ENCODE measurements at regions not wholly inside any gene's neighbourhood (a gene's known extent, or its start where the extent isn't known, plus 50 kb on each side); places are given as distances from the start of the nearest gene placed in this dataset.
"Not testable (repeated sequence)": the region's sequence is repeated elsewhere in the genome, so short reads cannot be mapped to it uniquely, and the experiment has no call there.

DNA sequence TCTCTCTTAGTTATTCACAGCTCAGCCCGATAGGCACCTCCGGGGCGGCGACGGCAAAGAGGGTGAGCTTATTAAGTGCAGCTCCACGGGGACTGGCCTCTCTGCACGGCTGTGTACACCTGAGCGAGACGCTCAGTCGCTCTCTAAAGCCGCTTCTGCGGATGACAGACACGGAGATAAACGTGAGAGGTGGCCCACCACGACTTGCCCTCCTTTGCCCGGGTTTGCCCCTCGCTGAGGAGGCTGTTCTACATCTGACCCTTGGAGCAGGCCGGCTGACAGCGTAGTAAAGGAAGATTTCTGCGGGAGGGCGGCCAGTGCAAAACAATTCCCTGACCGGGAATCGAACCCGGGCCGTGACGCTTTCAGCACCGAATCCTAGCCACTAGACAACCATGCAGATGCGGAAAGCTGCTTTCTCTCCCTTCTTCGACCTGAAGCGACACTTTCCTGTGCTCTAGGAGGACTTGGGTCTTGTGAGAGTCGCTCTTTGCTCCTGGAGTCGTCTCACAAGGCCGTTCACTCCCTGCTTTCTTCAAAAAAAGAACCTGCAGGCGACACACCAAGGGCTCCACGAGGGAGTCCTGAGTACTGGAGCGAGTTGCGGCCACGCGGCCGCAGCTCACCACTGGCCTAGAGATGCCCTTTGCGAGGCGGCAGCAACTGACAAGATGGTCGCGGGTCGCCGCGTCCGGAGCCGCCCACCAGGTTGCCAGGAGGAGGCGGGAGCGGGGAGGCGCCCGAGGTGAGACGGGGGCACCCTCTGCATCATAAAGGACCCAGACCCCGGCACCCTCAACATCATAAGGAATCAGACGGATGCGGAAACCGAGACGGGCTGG is 119.9 kb downstream of the PPIAL4A start:
- not testable (repeated sequence) for H3K4me3 ChIP-seq (ENCODE audit: low read depth, low read length); H3K36me3 ChIP-seq (ENCODE audit: control insufficient read depth, insufficient read depth, low read length); DNase-seq (ENCODE audit: low read depth)
- H3K27me3 ChIP-seq (ENCODE audit: control insufficient read depth, insufficient read depth, low read length): peaks cover 18% of the 10 kb centered on the region

DNA sequence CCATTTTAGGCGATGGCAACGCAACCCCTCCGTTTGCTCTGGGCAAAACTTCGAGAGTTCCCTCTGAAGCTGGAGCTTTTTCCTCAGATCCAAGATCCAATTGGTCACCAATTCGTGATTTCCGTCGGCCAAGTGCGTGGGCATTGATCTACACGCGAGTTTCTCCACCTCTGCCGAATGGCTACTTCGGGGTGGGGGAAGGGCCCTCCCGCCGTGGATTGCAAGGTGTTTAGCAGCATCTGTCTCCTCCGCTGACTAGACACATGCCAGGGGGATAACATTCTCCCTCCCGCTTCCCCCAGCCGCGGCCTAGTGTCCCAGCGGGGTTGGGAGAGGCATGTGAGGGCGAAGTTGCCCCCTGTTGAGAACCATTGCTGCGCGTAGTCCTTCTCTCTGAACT is 120.6 kb downstream of the PPIAL4A start:
- H3K27me3 ChIP-seq (ENCODE audit: control insufficient read depth, insufficient read depth, low read length): peaks cover 18% of the 10 kb centered on the region
- H3K4me3 ChIP-seq (ENCODE audit: low read depth, low read length); DNase-seq (ENCODE audit: low read depth); H3K36me3 ChIP-seq (ENCODE audit: control insufficient read depth, insufficient read depth, low read length): not testable (repeated sequence)

DNA sequence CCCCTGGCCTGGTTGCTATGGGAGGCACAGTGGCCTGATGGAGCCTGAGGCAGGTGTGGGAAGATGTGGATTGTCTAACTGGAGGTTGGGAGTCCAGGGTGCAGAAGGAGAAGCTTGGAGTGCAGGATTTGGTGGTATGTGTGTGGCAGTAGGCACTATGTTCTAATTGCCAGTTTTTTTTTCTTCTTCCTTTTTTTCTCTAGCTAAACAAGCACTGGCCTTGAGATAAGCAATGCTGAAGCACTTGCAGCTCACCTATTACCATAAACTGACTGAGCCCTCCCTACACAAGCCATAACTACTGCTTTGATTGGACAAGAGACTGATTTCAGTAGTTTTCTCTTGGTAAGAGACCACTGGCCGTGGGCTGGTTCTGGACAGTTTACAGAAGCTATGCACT is 123.6 kb downstream of the PPIAL4A start:
- not testable (repeated sequence) for DNase-seq (ENCODE audit: low read depth); H3K4me3 ChIP-seq (ENCODE audit: low read depth, low read length); H3K36me3 ChIP-seq (ENCODE audit: control insufficient read depth, insufficient read depth, low read length)
- peaks cover 15% of the 10 kb centered on the region for H3K27me3 ChIP-seq (ENCODE audit: control insufficient read depth, insufficient read depth, low read length)

DNA sequence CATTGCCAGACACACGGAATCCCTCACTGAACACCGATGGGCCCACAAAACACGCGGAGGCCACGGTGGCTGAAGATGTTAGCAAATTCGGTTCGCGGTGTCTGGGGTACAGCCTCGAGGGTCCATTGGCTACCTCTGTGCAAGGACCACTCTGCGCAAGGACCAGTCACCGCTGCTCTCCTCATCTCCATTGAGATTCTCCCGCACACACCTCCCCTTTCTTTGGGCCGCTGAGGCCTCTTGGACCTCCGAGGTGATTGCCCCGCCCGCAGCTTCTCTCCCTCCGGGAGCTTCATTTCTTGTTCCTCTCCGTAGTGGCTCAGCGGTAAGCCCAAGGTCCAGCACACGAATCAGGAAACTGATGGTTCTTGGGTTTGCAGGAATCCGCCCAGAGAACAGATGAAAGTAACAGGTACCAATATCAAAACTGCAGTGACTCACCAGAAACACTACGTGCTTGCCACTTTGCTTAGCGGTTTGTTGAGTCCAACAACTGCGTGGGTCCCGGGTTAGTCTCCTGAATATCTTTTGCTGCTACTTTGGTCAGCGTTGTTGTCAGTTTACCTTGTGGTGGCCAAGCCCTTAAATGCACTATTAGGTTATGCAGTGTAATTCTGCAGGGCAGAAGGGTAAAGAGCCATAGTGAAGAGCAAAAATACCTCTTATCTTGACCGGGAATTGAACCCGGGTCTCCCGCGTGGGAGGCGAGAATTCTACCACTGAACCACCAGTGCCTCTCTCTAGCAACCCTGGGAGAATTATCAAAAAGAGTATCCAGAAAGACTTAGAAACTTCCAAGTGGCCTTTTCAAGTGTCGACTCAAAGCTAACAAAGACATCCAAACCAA is 126.8 kb downstream of the PPIAL4A start:
- not testable (repeated sequence) for H3K36me3 ChIP-seq (ENCODE audit: control insufficient read depth, insufficient read depth, low read length); H3K4me3 ChIP-seq (ENCODE audit: low read depth, low read length); H3K27me3 ChIP-seq (ENCODE audit: control insufficient read depth, insufficient read depth, low read length); DNase-seq (ENCODE audit: low read depth)

DNA sequence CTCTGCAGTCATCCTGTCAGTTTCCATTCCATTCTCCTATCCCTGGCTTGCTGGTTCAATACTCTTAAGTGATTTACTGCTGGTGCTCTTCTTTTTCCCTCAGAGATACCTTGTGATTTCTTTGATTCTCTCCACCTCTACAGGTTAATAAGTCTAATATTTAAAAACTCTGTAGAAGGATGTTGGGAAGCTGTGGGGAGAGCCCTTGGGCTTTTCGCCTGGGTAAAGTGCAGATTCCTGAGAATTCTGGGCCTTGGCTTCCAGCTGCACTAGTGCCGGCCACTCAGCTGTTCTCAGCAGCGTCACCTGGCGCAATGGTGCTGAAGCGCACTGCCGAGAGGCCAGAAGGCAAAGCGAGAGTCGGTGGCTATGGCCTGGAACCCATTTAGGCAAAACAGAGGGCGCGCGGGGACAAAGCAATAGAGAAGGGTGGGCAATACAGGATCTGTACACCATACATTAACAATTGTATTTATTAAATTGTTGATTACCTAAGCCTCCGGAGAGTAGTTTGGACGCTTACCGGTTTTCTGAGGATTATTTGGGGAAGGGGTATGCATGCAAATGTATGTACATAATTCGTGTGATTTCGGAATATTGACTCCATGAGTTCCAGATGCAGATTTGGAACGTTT is 130.3 kb downstream of the PPIAL4A start:
- H3K27me3 ChIP-seq (ENCODE audit: control insufficient read depth, insufficient read depth, low read length); H3K4me3 ChIP-seq (ENCODE audit: low read depth, low read length); H3K36me3 ChIP-seq (ENCODE audit: control insufficient read depth, insufficient read depth, low read length); DNase-seq (ENCODE audit: low read depth): not testable (repeated sequence)
- TF ChIP-seq, protein P1, sequence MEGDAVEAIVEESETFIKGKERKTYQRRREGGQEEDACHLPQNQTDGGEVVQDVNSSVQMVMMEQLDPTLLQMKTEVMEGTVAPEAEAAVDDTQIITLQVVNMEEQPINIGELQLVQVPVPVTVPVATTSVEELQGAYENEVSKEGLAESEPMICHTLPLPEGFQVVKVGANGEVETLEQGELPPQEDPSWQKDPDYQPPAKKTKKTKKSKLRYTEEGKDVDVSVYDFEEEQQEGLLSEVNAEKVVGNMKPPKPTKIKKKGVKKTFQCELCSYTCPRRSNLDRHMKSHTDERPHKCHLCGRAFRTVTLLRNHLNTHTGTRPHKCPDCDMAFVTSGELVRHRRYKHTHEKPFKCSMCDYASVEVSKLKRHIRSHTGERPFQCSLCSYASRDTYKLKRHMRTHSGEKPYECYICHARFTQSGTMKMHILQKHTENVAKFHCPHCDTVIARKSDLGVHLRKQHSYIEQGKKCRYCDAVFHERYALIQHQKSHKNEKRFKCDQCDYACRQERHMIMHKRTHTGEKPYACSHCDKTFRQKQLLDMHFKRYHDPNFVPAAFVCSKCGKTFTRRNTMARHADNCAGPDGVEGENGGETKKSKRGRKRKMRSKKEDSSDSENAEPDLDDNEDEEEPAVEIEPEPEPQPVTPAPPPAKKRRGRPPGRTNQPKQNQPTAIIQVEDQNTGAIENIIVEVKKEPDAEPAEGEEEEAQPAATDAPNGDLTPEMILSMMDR (IDR thresholded peaks at IDR 0.05; ENCODE audit: insufficient read depth, low read length, poor library complexity, severe bottlenecking): peak; percentile 28

DNA sequence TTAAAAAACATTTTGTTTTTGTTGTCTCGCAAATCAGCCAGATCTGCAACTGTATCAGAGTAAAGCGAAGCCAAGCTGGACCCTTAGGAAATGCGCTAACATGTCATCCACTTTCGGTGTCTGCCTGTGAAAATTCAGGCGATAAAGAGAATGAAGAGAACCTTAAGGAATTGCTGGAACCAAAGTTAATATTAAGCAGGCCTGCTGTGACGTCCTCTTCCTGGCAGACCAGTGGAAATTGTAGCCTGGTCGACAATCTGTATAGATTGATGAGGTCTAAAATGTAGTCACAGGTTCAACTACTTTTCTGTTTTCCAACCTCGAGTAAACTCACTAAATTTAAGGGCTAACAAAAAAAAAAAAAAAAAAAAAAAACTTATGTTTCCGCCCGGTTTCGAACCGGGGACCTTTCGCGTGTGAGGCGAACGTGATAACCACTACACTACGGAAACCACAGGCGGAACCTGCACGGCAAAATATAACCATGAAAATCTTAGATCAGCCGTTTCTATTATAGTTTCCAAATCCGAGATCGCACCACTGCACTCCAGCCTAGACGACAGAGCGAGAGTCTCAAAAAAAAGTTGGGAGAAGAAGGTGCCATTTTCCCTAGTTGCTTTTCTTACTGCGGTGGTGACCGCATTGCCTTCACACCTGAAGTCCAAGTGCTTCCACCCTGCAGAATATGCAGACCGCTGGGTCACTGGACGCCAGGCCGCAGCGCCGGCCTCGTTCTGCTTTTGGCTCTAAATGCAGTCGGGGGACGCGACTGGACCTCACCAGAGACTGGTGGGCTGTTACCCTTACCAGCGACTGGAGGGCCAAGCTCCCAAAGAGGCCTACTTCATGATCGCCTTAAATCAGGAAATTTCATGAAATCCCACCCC is 131.0 kb downstream of the PPIAL4A start:
- not testable (repeated sequence) for DNase-seq (ENCODE audit: low read depth); H3K27me3 ChIP-seq (ENCODE audit: control insufficient read depth, insufficient read depth, low read length)
- peak overlapping the region; percentile 27 for H3K4me3 ChIP-seq (ENCODE audit: low read depth, low read length)

DNA sequence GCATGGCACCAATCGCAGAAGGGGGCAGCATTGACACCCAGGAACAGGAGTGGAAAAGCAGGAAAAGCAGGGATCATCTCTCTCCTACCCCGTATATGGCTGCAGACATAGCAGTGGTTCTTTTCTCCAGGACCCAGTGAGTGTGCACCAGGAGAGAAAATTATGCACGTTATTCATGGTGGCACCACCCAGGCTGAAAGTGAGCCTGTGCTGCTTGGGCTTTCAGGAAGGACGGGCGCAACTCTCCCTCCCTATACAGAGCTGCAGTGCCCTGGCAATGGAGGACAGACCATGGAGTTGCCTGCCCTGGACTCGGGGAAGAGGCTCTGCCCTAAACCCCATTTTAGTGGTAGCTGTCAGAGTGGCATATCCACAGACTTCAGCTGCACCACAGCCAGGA is 132.1 kb downstream of the PPIAL4A start:
- H3K27me3 ChIP-seq (ENCODE audit: control insufficient read depth, insufficient read depth, low read length); H3K36me3 ChIP-seq (ENCODE audit: control insufficient read depth, insufficient read depth, low read length); DNase-seq (ENCODE audit: low read depth); H3K4me3 ChIP-seq (ENCODE audit: low read depth, low read length): not testable (repeated sequence)

More for the DNA sequence above, 131.0 kb downstream of the PPIAL4A start:
- not testable (repeated sequence) for H3K36me3 ChIP-seq (ENCODE audit: control insufficient read depth, insufficient read depth, low read length)

DNA sequence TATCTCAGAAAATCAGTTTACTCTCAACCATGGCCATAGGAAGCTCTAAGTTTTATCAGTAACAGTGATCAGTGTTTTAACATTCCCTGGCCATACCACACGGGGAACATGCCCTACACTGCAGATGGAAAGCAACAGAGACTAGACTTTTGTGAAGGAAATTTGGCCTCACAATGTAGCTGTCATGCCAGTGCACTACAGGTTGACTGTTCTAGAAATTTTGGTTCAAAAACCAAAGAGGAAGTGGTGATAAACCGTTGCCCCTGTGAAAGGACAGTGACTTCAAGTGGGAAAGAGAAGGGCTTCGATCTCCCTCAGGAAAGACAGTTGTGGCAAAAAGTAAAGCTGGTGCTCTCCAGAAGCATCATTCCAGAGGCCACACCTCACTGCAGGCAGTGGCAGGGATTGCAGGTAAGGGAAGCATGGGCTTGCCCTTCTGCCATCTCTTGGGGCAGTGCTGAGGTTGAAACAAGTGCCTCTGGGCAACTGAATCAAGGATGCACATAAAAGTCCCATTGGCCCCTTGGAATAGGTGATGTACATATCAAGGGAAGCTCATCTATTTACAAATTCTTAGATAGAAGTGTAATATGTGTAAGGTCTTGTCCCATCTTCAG is 143.4 kb downstream of the PPIAL4A start:
- H3K4me3 ChIP-seq (ENCODE audit: low read depth, low read length); H3K27me3 ChIP-seq (ENCODE audit: control insufficient read depth, insufficient read depth, low read length); H3K36me3 ChIP-seq (ENCODE audit: control insufficient read depth, insufficient read depth, low read length); DNase-seq (ENCODE audit: low read depth): not testable (repeated sequence)

DNA sequence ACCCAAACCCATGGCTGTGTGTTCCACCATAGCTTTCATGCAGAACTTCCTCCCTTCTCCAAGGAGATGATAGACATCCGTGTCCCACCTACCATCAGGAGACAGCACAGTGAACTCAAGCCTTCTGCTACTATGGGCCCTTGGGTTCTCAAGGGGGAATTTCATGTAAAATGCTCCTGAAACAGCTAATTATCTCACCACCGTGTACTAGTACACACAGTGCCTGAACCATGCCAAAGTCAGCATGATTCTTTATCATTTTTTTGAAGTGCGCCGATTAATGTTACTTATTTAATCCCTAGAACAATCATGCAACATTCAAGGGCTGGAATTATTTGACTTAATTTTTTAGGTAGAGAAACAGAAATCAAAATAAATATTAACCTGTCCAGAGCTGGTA is 147.2 kb downstream of the PPIAL4A start:
- H3K4me3 ChIP-seq (ENCODE audit: low read depth, low read length); H3K27me3 ChIP-seq (ENCODE audit: control insufficient read depth, insufficient read depth, low read length); H3K36me3 ChIP-seq (ENCODE audit: control insufficient read depth, insufficient read depth, low read length); DNase-seq (ENCODE audit: low read depth): not testable (repeated sequence)

DNA sequence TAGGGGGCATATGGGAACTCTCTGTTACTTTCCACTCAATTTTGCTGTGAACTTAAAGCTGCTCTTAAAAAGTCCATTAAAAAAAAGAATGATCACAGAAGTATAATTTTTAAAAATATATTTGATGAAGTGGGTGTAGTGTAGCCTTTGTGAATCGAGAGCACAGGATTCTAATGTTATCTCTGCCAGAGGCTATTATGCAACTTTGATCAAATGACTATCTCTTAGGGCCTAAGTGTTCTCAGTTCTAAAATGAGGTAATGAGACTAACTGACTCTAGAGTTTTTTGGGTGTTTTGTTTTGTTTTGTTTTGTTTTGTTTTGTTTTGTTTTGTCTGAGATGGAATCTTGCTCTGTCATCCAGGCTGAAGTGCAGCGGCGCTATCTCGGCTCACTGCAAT is 143.2 kb downstream of the FAM72B start:
- H3K4me3 ChIP-seq (ENCODE audit: low read depth, low read length); DNase-seq (ENCODE audit: low read depth); H3K36me3 ChIP-seq (ENCODE audit: control insufficient read depth, insufficient read depth, low read length); H3K27me3 ChIP-seq (ENCODE audit: control insufficient read depth, insufficient read depth, low read length): not testable (repeated sequence)

DNA sequence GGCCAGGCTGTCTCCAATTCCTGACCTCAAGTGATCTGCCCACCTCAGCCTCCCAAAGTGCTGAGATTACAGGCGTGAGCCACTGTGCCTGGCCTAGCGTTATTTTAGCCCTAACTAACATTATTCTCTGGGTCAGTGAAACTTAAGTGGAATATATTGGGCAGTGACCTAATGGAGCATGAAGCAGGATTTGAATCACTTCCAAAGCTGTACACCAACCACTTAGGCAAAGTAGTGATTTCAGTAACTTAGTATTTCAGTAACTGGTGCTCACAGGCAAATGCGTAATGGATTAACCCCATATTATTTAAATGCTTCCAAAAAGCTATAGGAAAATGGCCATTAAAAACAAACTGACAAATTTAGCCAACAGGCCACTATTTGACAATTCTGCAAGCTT is 142.6 kb downstream of the FAM72B start:
- H3K36me3 ChIP-seq (ENCODE audit: control insufficient read depth, insufficient read depth, low read length); H3K27me3 ChIP-seq (ENCODE audit: control insufficient read depth, insufficient read depth, low read length); DNase-seq (ENCODE audit: low read depth); H3K4me3 ChIP-seq (ENCODE audit: low read depth, low read length): not testable (repeated sequence)

DNA sequence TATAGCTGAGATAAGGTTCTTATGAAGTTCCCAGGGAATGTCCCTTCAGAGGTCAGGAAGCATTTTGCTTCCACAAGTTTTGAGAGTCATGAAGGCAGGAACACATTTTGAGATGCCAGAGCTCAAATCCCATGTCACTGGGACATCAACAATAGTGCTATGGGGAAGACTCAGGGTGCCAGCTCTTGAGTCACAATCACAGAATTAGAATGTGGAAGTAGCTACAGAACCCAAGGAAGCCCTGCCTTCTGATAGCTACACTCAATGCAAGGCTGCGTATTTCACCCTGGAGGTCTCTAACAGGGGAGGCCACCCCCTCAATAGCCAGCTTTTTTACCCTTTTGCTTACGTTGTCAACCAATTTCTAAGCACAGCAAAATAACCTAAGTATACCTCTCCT is 141.3 kb downstream of the FAM72B start:
- not testable (repeated sequence) for H3K4me3 ChIP-seq (ENCODE audit: low read depth, low read length); DNase-seq (ENCODE audit: low read depth); H3K36me3 ChIP-seq (ENCODE audit: control insufficient read depth, insufficient read depth, low read length); H3K27me3 ChIP-seq (ENCODE audit: control insufficient read depth, insufficient read depth, low read length)
